ENCODE measurements at regions not wholly inside any gene's neighbourhood (a gene's known extent, or its start where the extent isn't known, plus 50 kb on each side); places are given as distances from the start of the nearest gene placed in this dataset.

DNA sequence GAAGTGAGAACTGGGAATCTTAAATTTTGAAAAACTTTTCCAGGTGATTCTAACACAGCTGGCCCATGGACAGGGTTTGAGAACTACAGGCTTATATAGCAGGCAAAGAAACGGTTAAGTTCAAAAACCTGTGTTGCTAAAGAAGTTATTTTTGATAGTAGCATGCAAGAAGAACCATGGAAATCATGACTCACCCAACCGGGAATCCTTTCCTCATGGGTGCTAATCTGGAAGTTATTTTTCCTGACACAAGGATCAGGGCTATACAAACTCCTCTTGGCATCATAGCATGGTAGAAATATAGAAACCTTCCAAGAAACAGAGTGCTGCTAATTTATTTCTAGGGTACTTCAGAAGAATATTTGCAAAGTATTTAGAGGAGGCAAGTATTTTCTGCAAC lies 588.7 kb downstream of the CCER1 start:
- no peaks in the 10 kb centered on the region for H3K9me2 ChIP-seq (replicated peaks; ENCODE audit: control insufficient read depth, low read length)
- H3K79me2 ChIP-seq (ENCODE audit: control insufficient read depth, low read length) = no peaks in the 10 kb centered on the region
- H3K4me2 ChIP-seq (ENCODE audit: low read length) = no peak overlapping the region
- H3K36me3 ChIP-seq (ENCODE audit: control insufficient read depth, low read length) = no peaks in the 10 kb centered on the region
- no peaks in the 10 kb centered on the region for H3K4me1 ChIP-seq (ENCODE audit: control insufficient read depth, low read length)
- TF ChIP-seq EZH2phosphoT487 (IDR thresholded peaks at IDR 0.05; ENCODE audit: borderline replicate concordance, low read length) = no peak
- TF ChIP-seq CTCF (IDR thresholded peaks at IDR 0.05; ENCODE audit: low read depth, low read length, poor library complexity, severe bottlenecking) = no peak
- no peaks in the 10 kb centered on the region for H4K20me1 ChIP-seq (ENCODE audit: control insufficient read depth, insufficient read depth, low read depth, low read length)
- H3K9me3 ChIP-seq (ENCODE audit: control insufficient read depth, insufficient read depth, low read length) = no peaks in the 10 kb centered on the region
- H3K27me3 ChIP-seq (ENCODE audit: control insufficient read depth, low read length) = no peaks in the 10 kb centered on the region
- H3F3A ChIP-seq (ENCODE audit: control insufficient read depth, insufficient read depth) = no peaks in the 10 kb centered on the region
- no peak overlapping the region for H3K4me3 ChIP-seq (ENCODE audit: low read length)
- no peak overlapping the region for H3K27ac ChIP-seq (ENCODE audit: low read depth, low read length)

DNA sequence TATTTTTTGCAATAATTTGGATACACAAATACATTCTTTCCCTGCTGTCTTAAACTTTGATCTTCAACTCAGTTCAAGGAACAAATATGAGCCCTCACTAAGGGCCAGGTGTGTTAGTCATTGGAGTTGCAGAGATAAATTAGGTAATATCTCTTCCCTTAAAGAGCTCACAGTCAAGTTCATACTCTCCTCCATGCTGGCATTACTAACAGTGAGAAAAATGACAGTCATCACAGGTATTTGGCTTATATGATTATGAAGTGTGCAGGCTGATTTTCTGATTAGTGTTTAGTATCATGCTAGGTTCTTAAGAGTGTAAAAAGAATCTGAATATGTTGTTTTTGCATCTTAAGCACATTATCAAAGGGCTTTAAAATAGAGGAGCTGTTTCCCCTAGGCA lies 594.7 kb downstream of the CCER1 start:
- no peaks in the 10 kb centered on the region for H3K4me1 ChIP-seq (ENCODE audit: control insufficient read depth, low read length)
- no peaks in the 10 kb centered on the region for H3K27me3 ChIP-seq (ENCODE audit: control insufficient read depth, low read length)
- no peak overlapping the region for H3K27ac ChIP-seq (ENCODE audit: low read depth, low read length)
- no peaks in the 10 kb centered on the region for H3F3A ChIP-seq (ENCODE audit: control insufficient read depth, insufficient read depth)
- no peaks in the 10 kb centered on the region for H3K9me3 ChIP-seq (ENCODE audit: control insufficient read depth, insufficient read depth, low read length)
- TF ChIP-seq EZH2phosphoT487 (IDR thresholded peaks at IDR 0.05; ENCODE audit: borderline replicate concordance, low read length) = no peak
- TF ChIP-seq CTCF (IDR thresholded peaks at IDR 0.05; ENCODE audit: low read depth, low read length, poor library complexity, severe bottlenecking) = no peak
- no peaks in the 10 kb centered on the region for H3K79me2 ChIP-seq (ENCODE audit: control insufficient read depth, low read length)
- no peaks in the 10 kb centered on the region for H4K20me1 ChIP-seq (ENCODE audit: control insufficient read depth, insufficient read depth, low read depth, low read length)
- H3K4me3 ChIP-seq (ENCODE audit: low read length) = no peak overlapping the region
- H3K9me2 ChIP-seq (replicated peaks; ENCODE audit: control insufficient read depth, low read length) = no peaks in the 10 kb centered on the region
- no peak overlapping the region for H3K4me2 ChIP-seq (ENCODE audit: low read length)
- H3K36me3 ChIP-seq (ENCODE audit: control insufficient read depth, low read length) = no peaks in the 10 kb centered on the region

- Histone ChIP-seq H3K9me2 (replicated peaks; ENCODE audit: control insufficient read depth, low read length) (no peaks in the 10 kb centered on the region), H3K36me3 (ENCODE audit: control insufficient read depth, low read length) (no peaks in the 10 kb centered on the region), H3K79me2 (ENCODE audit: control insufficient read depth, low read length) (no peaks in the 10 kb centered on the region), H3K4me3 (ENCODE audit: low read length) (no peak overlapping the region), H3K27me3 (ENCODE audit: control insufficient read depth, low read length) (no peaks in the 10 kb centered on the region), H4K20me1 (ENCODE audit: control insufficient read depth, insufficient read depth, low read depth, low read length) (no peaks in the 10 kb centered on the region), H3F3A (ENCODE audit: control insufficient read depth, insufficient read depth) (no peaks in the 10 kb centered on the region), H3K27ac (ENCODE audit: low read depth, low read length) (no peak overlapping the region), H3K9me3 (ENCODE audit: control insufficient read depth, insufficient read depth, low read length) (no peaks in the 10 kb centered on the region), H3K4me2 (ENCODE audit: low read length) (no peak overlapping the region), H3K4me1 (ENCODE audit: control insufficient read depth, low read length) (no peaks in the 10 kb centered on the region)
- TF ChIP-seq EZH2phosphoT487 (IDR thresholded peaks at IDR 0.05; ENCODE audit: borderline replicate concordance, low read length) = no peak
- TF ChIP-seq CTCF (IDR thresholded peaks at IDR 0.05; ENCODE audit: low read depth, low read length, poor library complexity, severe bottlenecking) = no peak
These were observed 599.1 kb downstream of the CCER1 start for GRCh38 chr12:90355711-90356355.
